K562 (cell line): ENCODE measurements at regions not wholly inside any gene's neighbourhood (a gene's known extent, or its start where the extent isn't known, plus 50 kb on each side); places are given as distances from the start of the nearest gene placed in this dataset.

Source experiments
- ATAC-seq: fragments of 200-7000 bp; cut with Tn5 transposase; 3 replicates; pipeline ENCODE4 v1.9.1; 2020; ENCODE audit warnings: moderate library complexity
- BruUV-seq: library from RNA; stranded (reverse); fragments of 400-500 nt; replicated peaks from 2 replicates; lab custom pipeline; 2021; lab: Mats Ljungman, UMichigan
- CTCF ChIA-PET: fragments of 300-600 bp; formaldehyde crosslinking; extraction: SDS; loops from one replicate; lab custom pipeline; 2021; ENCODE audit warnings: low intra/inter-chr PET ratio; lab: Yijun Ruan, JAX
- POLR2A ChIA-PET: fragments of 300-600, 350-650 bp; sonication (Branson Sonifier 250); formaldehyde crosslinking; extraction: SDS; loops from one replicate; lab custom pipeline; 2021; ENCODE audit warnings: antibody characterized with exemption, inconsistent platforms; lab: Yijun Ruan, JAX
- DNase-seq, 4 experiments: peaks; one replicate each; pipeline versions ENCODE4 v3.0.0 to v3.0.0-alpha.2; 2011 to 2018; ENCODE audit warnings: low spot score in 3 of 4, mixed read lengths in 3 of 4; ENCODE audit errors: extremely low read depth in 1 of 4
- FAIRE-seq: peaks from 2 replicates; lab custom pipeline; 2011; peaks lifted over from hg19 to GRCh38; lab: Jason Lieb, UNC
- H2AFZ ChIP-seq: 2 replicates; pipeline ENCODE4 v1.6.0; 2011; ENCODE audit warnings: low read depth, low read length, control low read depth, inconsistent platforms
- H3K27ac ChIP-seq: fragments of 200-600 bp; 3 replicates; pipeline ENCODE4 v1.8.0; 2011; ENCODE audit warnings: low read depth, mild to moderate bottlenecking, control low read depth, inconsistent platforms, low read length, moderate library complexity, mixed read lengths; ENCODE audit errors: extremely low read depth
- H3K27me3 ChIP-seq, 2 experiments: fragments of 300-600 bp in 1 of 2; 2 replicates in 1 of 2; 3 replicates in 1 of 2; pipeline versions ENCODE4 v1.6.0 to v1.8.0; 2011; ENCODE audit warnings: inconsistent platforms in 2 of 2, low read length in 2 of 2, mild to moderate bottlenecking in 1 of 2, mixed read lengths in 1 of 2, moderate library complexity in 1 of 2; ENCODE audit not compliant: control insufficient read depth in 2 of 2, insufficient read depth in 2 of 2
- H3K36me3 ChIP-seq: fragments of 300-600 bp; 3 replicates; pipeline ENCODE4 v1.8.0; 2011; ENCODE audit warnings: mild to moderate bottlenecking, low read length, inconsistent platforms; ENCODE audit not compliant: control insufficient read depth, insufficient read depth
- H3K4me1 ChIP-seq, 2 experiments: fragments of 200-600 bp in 1 of 2; replicated peaks in 1 of 2; 2 replicates in 1 of 2; 3 replicates in 1 of 2; pipeline versions ENCODE4 v1.5.1 to v1.8.0; 2011; ENCODE audit warnings: inconsistent platforms in 2 of 2, low read length in 2 of 2, mild to moderate bottlenecking in 1 of 2, mixed read lengths in 1 of 2, moderate library complexity in 1 of 2; ENCODE audit not compliant: control insufficient read depth in 2 of 2, insufficient read depth in 2 of 2
- H3K4me2 ChIP-seq: 2 replicates; pipeline ENCODE4 v1.6.1; 2011; ENCODE audit warnings: low read length, control low read depth, inconsistent platforms, mixed read lengths; ENCODE audit not compliant: insufficient read depth
- H3K4me3 ChIP-seq: fragments of 200-600 bp; sonication (generic), shearing (Covaris generic); 2 replicates; pipeline ENCODE4 v1.5.1; 2016; ENCODE audit warnings: control low read depth, inconsistent platforms
- H3K79me2 ChIP-seq: fragments of 200-600 bp; 3 replicates; pipeline ENCODE4 v1.8.0; 2011; ENCODE audit warnings: low read length, inconsistent platforms; ENCODE audit not compliant: control insufficient read depth, insufficient read depth
- H3K9ac ChIP-seq, 2 experiments: 2 replicates each; pipeline versions ENCODE4 v1.6.0 to v1.6.1; 2011; ENCODE audit warnings: low read depth in 2 of 2, low read length in 2 of 2, control low read depth in 1 of 2, inconsistent platforms in 1 of 2, mild to moderate bottlenecking in 1 of 2, mixed read lengths in 1 of 2; ENCODE audit not compliant: insufficient read depth in 1 of 2
- H3K9me1 ChIP-seq: one replicate; pipeline ENCODE4 v1.6.0; 2011; ENCODE audit warnings: inconsistent platforms, mild to moderate bottlenecking, low read length, moderate library complexity; ENCODE audit not compliant: control insufficient read depth, insufficient read depth
- H3K9me3 ChIP-seq: replicated peaks from 2 replicates; pipeline ENCODE4 v1.5.1; 2011; ENCODE audit warnings: low read depth, low read length, inconsistent platforms; ENCODE audit not compliant: control insufficient read depth, insufficient read depth
- H4K20me1 ChIP-seq: replicated peaks from 2 replicates; pipeline ENCODE4 v1.6.1; 2011; ENCODE audit warnings: low read length, inconsistent platforms, mixed read lengths; ENCODE audit not compliant: control insufficient read depth, insufficient read depth
- AFF4 ChIP-seq: sonication (generic); formaldehyde crosslinking; IDR thresholded peaks from 2 replicates; pipeline ENCODE4 v1.8.0; 2023; ENCODE audit warnings: mild to moderate bottlenecking, missing genetic modification reagents
- ARHGAP35 ChIP-seq: fragments of 450-650 bp; IDR thresholded peaks from 2 replicates; pipeline ENCODE4 v1.6.1; 2018; ENCODE audit not compliant: partially characterized antibody
- CEBPG ChIP-seq, 3 experiments: fragments of 200-800 bp in 1 of 3; sonication (Bioruptor generic) in 1 of 3; sonication (generic) in 1 of 3; formaldehyde crosslinking in 1 of 3; IDR thresholded peaks in 2 of 3; conservative IDR thresholded peaks in 1 of 3; 2 replicates each; pipeline versions ENCODE4 v1.6.1 to v1.8.0; 2016 to 2022; ENCODE audit warnings: missing compliant biosample characterization in 2 of 3, missing genetic modification characterization in 2 of 3, mild to moderate bottlenecking in 1 of 3, missing genetic modification reagents in 1 of 3
- ELF4 ChIP-seq: fragments of 450-650 bp; formaldehyde crosslinking; IDR thresholded peaks from 2 replicates; pipeline ENCODE4 v1.4.0; 2022; ENCODE audit warnings: missing genetic modification characterization
- NFATC3 ChIP-seq: fragments of 450-650 bp; IDR thresholded peaks from 2 replicates; pipeline ENCODE4 v1.6.1; 2017; ENCODE audit warnings: mild to moderate bottlenecking
- NFXL1 ChIP-seq: fragments of 450-650 bp; formaldehyde crosslinking; IDR thresholded peaks from 2 replicates; pipeline ENCODE4 v1.4.0; 2021; ENCODE audit warnings: mild to moderate bottlenecking
- PTBP1 ChIP-seq: fragments of 200-400 bp; formaldehyde crosslinking; IDR thresholded peaks from 2 replicates; pipeline ENCODE4 v1.6.1; 2017; ENCODE audit warnings: low read depth, low read length
- RUNX1 ChIP-seq: sonication (generic); IDR thresholded peaks from 2 replicates; pipeline ENCODE4 v1.6.1; 2016; ENCODE audit warnings: antibody characterized with exemption, low read depth
- ZHX1 ChIP-seq: fragments of 150-350 bp; conservative IDR thresholded peaks from 2 replicates; pipeline ENCODE4 v1.6.1; 2014; ENCODE audit warnings: low read length
- ZNF217 ChIP-seq: sonication (generic); formaldehyde crosslinking; IDR thresholded peaks from 2 replicates; pipeline ENCODE4 v1.8.0; 2022; ENCODE audit warnings: mild to moderate bottlenecking, missing genetic modification reagents
- ZNF324 ChIP-seq: fragments of 250-450 bp; sonication (Bioruptor Pico); IDR thresholded peaks from 2 replicates; pipeline ENCODE4 v1.4.0; 2020; ENCODE audit warnings: mild to moderate bottlenecking
- ZNF41 ChIP-seq: fragments of 250-450 bp; sonication (Bioruptor Pico); conservative IDR thresholded peaks from 2 replicates; pipeline ENCODE4 v1.4.0; 2020; ENCODE audit warnings: mild to moderate bottlenecking
- ZNF655 ChIP-seq: fragments of 250-450 bp; sonication (Bioruptor Pico); IDR thresholded peaks from 2 replicates; pipeline ENCODE4 v1.5.0; 2021
- ZNF707 ChIP-seq: fragments of 250-450 bp; sonication (Bioruptor Pico); conservative IDR thresholded peaks from 2 replicates; pipeline ENCODE4 v1.8.0; 2022; ENCODE audit warnings: inconsistent platforms, mild to moderate bottlenecking, moderate library complexity
- WGBS: fragments of 100-300 bp; shearing (Covaris generic); methylation state at CpG from one replicate; pipeline ENCODE4 v1.1.6; 2016; ENCODE audit warnings: low coverage, mixed read lengths; ENCODE audit not compliant: insufficient coverage; ENCODE audit errors: missing lambda C conversion rate; 5-methylcytosine and 5-hydroxymethylcytosine counted together
- in situ Hi-C: fragments of 300-500 bp; cut with MboI; formaldehyde crosslinking; loops from 4 replicates; pipeline ENCODE4 v1.15.0; 2018; ENCODE audit warnings: inconsistent platforms, mixed read lengths
- intact Hi-C: fragments of 100-400 bp; cut with micrococcal nuclease; formaldehyde crosslinking; loops from 2 replicates; pipeline ENCODE4 v1.14.2; 2022

GRCh38 chr6:92459606-92460005 lies 959.8 kb downstream of the EPHA7 start:
- FAIRE-seq = no peak
- 0% methylated on average over 1 of the region's 1 CpG for WGBS
- Histone ChIP-seq H2AFZ (no peak overlapping the region), H3K4me1 (no peaks in the 10 kb centered on the region), H3K27ac (no peak overlapping the region), H4K20me1 (no peaks in the 10 kb centered on the region), H3K9me3 (no peaks in the 10 kb centered on the region; the same call in 1 of the 2 replicates), H3K9ac (no peak overlapping the region), H3K36me3 (no peaks in the 10 kb centered on the region), H3K4me3 (no peak overlapping the region), H3K9me1 (no peaks in the 10 kb centered on the region), H3K79me2 (no peaks in the 10 kb centered on the region), H3K4me2 (no peak overlapping the region), H3K27me3 (no peaks in the 10 kb centered on the region)
- no peak for ATAC-seq
- BruUV-seq = no TSS peak
- ChIA-PET CTCF (no interaction called here), POLR2A (no interaction called here)
- intact Hi-C loops = no loop called here
- no peak for DNase-seq
- in situ Hi-C loops = no loop called here
- TF ChIP-seq ARHGAP35 (no peak), ZNF41 (CRISPR knock-in tag) (no peak), NFXL1 (CRISPR knock-in tag) (no peak), ZNF707 (no peak), PTBP1 (no peak), AFF4 (no peak), CEBPG (CRISPR knock-in tag; IDR thresholded peaks at IDR 0.05) (no peak), CEBPG (tag; conservative IDR thresholded peaks at IDR 0.05 in 1 of 2, IDR thresholded peaks at IDR 0.05 in 1 of 2) (no peak), ZHX1 (no peak), ELF4 (CRISPR knock-in tag) (no peak), RUNX1 (no peak), NFATC3 (no peak), ZNF655 (CRISPR knock-in tag) (no peak), ZNF217 (no peak), ZNF324 (CRISPR knock-in tag) (no peak)
